GM21423 (cell line): ENCODE measurements at regions not wholly inside any gene's neighbourhood (a gene's known extent, or its start where the extent isn't known, plus 50 kb on each side); places are given as distances from the start of the nearest gene placed in this dataset.

Source experiments
- ATAC-seq: cut with Tn5 transposase; IDR thresholded peaks from one replicate; pipeline ENCODE4 v1.9.1; 2021; ENCODE audit warnings: mild to moderate bottlenecking, moderate library complexity; ENCODE audit not compliant: unreplicated experiment

DNA sequence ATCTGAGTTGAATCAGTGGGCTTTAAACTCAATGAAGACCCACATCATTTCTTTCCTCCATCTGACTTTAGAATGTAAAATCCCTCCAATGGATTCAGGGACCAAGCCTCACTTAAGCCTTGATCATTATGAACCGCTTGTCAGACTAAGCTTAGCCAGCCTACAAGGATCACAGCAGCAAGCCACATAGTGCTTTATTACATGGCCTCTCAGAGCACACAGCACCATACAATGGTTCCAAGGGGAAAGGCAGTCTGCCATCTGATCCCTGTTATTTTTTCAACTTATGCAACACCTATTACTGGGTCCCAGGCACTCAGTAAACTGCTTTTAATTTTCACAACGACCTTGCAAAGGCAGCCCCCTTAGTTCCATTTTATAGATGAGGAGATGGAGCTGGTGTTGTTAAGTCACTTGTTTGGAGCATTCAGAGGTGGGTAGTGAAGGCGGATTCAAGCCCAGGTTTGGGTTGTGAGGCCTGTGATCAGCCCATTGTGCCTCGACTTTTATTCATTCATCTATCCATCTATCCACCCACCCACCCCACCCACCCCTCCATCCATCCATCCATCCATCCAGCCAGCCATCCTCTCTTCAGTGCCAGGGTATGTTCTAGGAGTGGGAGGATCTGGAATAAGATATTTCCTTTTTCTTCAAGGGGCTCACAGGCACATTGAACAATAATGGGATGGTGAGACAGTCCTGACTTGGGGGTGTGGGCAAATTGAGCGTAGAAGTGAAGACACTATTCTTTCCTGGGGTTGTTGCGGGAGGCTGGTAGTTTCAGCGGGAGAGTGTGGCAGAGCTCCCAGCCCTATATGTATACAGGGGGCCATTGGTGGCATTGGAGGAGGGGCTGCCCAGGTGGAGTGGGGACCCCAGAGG, 141.2 kb downstream of the MYCN start:
- ATAC-seq: no peak

- no peak for ATAC-seq
These were observed 140.2 kb downstream of the MYCN start for GRCh38 chr2:16080516-16080915.

GRCh38 chr2:16080071-16080470, 139.7 kb downstream of the MYCN start:
- no peak for ATAC-seq

GRCh38 chr2:16079637-16080036, 139.3 kb downstream of the MYCN start:
- ATAC-seq: no peak

DNA sequence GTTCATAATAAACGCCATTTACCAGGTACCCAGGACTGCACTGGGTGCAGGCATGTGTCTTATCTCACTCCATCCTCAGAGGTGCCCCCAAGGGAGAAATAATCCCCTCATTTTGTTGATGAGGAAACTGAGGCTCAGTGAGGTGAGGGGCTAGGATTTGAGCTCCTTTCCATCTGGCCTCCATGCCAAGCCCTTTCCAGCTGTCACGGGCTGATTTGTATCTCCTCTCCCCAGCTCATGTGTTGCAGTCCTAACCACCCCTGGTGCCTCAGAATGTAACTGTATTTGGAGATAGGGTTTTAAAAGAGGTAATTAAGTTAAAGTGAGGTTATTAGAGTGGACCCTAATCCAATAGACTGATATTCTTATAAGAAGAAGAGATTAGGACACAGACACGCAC, 137.3 kb downstream of the MYCN start:
- ATAC-seq: no peak

DNA sequence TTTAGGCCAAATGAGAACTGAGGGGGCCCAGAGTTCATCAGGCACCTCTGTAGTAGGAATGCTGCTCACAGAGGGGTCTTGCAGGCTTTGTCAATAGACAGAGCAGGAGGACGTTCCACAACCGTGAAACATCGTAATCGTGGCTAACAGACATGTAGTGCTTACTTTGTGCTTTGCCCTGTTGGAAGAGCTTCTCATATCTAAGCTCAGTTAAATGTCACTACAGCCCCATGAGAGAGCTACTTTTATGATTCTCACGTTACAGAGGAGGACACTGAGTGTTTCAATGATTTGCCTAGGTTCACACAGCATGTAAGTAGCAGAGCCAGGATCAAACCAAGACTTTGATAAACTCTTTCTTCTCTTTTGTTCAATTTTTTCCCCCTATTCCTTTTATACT, 136.6 kb downstream of the MYCN start:
- no peak for ATAC-seq

DNA sequence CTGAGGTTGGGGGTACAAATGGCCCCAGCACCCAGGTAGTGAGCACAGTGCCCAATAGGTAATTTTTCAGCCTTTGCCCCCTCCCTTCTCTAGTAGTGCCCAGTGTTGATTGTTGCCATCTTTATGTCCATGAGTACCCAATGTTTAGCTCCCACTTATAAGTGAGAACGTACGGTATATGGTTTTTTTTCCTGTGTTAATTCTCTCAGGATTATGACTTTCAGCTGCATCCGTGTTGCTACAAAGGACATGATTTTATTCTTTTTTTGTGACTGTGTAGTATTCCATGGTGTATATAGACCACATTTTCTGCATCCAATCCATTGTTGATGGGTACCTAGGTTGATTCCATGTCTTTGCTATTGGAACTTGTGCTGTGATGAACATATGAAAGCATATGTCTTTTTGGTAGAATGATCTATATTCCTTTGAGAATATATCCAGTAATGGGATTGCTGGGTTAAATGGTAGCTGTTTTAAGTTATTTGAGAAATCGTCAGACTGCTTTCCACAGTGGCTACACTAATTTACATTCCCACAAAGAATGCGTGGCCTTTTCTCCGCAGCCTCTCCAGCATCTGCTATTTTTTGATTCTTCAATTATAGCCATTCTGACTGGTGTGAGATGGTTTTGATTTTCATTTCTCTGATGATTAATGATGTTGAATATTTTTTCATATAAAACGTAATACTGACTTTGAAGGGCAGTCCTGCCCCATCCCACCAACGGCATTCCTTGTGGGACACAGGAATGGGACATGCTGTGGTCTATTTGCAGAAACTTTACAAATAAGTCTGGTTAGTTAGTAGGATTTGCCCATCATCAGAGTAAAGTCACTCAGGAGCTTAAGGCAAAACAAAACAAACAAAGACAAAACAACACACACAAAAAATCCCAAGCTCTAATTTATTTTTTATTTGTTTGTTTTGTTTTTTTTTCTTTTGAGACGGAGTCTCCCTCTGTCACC, 135.0 kb downstream of the MYCN start:
- no peak for ATAC-seq

DNA sequence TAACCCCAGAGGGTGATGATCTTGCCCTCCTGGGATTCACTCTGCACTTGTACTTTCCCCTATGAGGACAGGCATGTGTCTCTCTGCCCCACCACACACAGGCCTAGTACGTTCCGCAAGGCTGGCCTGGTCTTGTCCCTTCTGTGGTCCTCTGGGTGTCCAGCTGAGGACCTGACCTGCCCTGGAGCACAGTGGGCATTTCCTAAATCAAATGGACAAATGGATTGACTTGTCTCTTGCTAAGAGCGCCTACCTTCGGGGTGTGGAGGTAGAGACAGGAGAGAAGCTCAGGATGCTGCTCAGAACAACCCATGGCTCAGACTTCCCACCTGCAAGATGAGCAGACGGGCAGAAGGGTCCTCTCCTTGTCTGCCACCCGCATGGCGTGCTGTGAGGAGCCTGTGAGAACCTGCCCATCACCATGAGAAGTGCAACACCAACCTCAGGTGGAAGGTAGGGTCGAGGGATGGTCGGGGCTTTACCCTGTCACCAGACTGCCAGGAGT, 133.6 kb downstream of the MYCN start:
- no peak for ATAC-seq

DNA sequence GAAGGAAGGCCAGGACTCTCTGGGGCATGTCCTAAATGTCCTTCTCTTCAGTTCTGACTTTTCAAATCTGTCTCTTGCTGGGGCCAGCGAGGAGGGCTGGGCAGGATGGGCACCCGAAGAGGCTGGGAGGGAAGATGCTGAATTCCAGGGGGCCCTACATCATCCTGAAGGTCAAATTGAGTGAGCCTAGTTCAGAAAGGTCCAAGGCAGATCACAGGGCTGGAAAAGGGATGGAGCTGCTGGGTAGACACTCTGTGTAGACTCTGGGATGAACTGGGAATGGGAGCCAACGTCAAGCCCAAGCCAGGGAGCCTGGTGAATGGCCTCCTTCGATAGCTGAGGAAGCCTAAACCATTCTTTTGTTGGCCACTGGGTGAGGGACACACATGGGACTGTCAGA, 133.1 kb downstream of the MYCN start:
- ATAC-seq: no peak

DNA sequence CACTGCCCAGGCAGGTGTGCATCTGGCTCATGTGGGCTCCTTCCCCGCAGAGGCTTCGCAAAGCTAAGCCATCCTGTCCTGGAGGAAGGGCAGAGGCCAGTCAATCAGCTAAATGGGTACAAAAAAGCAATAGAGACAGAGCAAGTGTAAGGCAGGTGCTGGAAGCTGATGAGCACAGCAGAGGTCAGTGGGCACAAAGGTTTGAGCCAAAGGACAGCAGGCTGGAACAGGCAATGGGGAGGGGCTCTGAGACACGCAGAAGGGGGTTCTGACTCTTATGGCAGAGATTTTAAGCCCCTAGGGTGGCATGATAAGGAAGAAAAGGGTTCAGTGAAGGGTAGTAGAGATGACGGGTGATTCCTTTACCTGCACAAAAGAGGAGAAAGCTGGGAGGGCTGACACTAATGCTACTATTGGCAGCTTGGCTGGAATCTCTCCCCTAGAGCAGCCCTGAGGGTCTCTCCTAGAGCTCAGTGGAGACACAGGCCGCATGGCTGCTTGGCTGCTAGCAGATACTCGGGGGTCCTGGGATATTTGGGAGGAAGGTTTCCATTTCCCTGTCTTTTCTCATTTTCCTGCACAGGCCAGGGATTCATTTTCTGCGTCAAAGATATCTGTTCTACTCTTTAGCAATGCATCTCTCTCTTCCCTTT, 132.4 kb downstream of the MYCN start:
- no peak for ATAC-seq

DNA sequence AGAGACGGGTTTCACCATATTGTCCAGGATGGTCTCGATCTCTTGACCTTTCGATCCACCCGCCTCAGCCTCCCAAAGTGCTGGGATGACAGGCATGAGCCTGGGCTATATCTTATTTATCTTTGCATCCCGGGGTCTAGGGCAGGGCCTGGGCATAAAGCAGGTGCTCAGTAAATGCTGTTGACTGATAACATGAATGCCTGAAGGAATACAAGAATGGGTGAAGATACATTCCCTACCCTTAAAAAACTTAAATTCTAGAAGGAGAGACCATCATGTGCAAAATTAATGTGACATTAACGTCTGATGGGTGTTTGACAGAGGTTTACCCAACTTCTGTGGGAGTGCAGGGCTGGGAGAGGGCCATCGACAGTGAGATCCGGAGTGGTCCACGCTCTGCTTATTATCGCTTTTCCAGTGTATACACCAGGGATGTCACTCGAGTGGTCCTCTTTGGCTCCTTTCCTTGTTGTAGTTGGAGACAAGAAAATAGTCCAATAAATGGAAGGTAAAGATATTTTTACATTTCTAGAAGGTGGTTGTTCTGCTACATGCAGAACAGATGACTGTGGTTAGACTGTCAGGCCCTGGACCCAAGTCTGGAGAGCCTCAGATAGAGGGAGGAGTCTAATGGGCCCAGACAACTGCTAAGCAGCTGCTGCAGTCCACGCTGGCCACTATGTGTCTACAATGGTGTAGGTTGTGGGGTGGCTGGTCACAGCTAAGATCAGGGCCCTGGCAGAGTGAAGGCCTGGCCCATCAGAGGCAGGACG, 131.7 kb downstream of the MYCN start:
- ATAC-seq: no peak

GRCh38 chr2:16071039-16071864, 130.9 kb downstream of the MYCN start:
- no peak for ATAC-seq

DNA sequence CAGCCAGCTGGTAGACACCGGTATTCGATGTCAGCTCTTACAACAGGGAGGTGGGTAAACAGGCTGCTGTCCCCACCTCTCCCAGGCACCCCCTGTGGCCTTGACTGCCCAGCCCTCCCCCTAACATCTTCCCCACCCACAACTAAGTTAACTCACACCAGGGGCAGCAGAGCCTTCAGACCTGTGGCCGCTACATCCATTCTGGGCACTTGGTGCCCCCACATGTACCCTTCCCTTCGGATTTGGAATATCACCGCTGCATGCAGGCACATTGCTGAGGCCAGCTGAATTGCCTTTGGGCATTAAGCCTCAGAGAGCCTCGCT, 130.3 kb downstream of the MYCN start:
- no peak for ATAC-seq

- no peak for ATAC-seq
These were observed 129.7 kb downstream of the MYCN start for GRCh38 chr2:16069933-16070647.

DNA sequence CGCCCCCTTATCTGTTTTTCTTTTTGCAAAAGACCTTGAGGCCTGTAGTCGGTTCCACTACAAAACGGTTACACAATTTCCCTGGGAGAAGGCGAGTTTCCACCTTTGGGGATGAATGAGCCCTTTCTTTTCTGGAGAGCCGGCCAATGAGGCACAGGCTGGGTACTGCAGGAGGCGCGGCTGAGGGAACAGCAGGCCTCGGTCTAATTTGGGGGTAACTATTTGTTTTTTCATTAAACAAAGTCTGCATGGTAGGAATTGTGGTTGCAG, 129.2 kb downstream of the MYCN start:
- ATAC-seq: no peak

GRCh38 chr2:16068552-16068940, 128.2 kb downstream of the MYCN start:
- no peak for ATAC-seq

DNA sequence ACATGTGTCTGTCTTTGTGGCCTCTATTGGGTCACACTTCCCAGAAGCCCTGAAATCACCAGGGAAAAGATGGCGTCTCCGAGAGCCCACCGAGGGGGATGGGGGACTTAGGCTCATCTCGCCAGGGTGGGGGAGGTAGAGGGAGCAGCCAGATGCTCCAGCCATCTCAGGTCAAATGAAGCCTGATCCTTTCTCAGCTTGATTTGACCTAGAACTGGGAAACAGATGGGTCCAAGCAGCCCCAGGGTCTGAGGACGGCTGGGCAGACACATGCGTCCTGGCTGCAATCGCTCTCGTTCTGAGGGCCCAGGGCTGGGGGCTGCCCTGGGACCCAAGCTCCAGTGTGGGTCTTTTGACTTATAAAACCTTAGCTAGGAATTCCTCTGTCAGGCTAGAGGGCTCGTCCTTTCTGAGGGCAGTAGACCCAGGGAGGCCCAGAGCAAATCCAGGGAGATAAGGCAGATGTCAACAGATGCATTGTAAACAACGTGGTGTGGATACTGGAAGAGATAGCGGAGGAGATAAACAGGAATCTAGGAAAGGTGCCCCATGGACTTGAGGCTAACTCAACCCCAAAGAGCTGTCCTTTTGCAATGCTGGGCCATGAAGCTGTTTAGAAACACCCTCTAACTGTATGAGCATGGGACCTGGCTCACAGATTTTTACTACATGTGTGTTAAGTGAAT, 127.7 kb downstream of the MYCN start:
- ATAC-seq: no peak

DNA sequence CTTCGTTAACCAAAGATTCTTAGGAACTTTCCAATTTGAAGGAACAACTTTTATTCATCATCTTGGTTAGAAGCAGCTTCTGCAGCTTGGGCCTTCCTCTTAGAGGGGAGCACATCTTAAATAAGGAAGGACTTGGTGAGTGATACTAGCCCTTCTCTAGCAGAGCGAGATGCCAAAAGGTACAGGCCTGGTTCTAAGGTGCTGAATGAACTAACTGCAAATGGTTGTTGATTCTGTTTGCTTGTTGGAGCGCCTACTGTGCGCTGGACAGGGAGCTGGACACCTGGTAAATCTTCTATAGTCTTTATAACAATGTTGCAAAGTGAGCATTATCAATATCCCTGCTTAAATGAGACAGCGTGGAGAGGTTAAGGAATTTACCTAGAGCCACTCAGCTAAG, 127.1 kb downstream of the MYCN start:
- ATAC-seq: no peak

- ATAC-seq: no peak
These were observed 126.7 kb downstream of the MYCN start for GRCh38 chr2:16067037-16067406.
